HG03442 (cell line): ENCODE measurements at regions not wholly inside any gene's neighbourhood (a gene's known extent, or its start where the extent isn't known, plus 50 kb on each side); places are given as distances from the start of the nearest gene placed in this dataset.

Source experiments
- ATAC-seq: cut with Tn5 transposase; IDR thresholded peaks from one replicate; pipeline ENCODE4 v1.9.1; 2021; ENCODE audit warnings: mild to moderate bottlenecking, moderate library complexity; ENCODE audit not compliant: unreplicated experiment

- ATAC-seq: no peak
These were observed 255.9 kb downstream of the GABRG2 start for GRCh38 chr5:162323466-162323865.

DNA sequence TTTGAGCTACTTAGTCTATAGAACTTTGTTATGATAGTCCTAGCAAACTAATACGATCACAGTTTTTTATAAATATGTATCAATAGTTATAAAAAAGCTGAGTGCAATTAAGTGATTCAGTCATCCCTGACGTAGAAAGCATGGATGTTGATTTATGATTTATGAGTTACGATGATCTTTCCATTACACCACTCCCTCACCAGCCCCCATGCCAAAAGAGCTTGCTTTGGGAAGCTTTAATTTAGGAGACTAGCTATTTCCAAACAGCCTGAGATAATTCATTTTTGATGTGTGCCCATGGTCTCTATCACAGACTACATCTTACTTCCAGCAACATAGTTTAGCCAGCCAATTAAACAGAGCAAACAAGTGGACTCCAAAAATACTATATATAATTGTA is 256.8 kb downstream of the GABRG2 start:
- no peak for ATAC-seq

- no peak for ATAC-seq
These were observed 257.7 kb downstream of the GABRG2 start for GRCh38 chr5:162325143-162325727.

DNA sequence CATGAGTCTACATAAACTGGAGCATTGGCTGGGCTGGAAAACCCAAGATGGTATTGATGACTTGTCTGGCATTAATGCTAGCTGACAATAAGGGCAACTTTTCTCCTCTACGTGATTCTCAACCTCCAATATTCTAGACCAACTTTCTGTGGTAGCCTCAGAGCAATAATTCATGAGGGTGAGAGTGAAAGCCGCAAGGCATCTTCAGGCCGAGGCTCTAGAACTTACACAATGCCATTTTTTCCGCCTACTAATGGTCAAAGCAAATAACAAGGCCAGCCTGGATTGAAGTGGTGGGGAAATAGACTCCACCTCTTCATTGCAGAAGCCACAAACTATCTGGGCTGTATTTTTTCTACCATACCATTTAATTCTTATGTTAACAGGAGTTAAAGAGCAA is 267.4 kb downstream of the GABRG2 start:
- no peak for ATAC-seq

DNA sequence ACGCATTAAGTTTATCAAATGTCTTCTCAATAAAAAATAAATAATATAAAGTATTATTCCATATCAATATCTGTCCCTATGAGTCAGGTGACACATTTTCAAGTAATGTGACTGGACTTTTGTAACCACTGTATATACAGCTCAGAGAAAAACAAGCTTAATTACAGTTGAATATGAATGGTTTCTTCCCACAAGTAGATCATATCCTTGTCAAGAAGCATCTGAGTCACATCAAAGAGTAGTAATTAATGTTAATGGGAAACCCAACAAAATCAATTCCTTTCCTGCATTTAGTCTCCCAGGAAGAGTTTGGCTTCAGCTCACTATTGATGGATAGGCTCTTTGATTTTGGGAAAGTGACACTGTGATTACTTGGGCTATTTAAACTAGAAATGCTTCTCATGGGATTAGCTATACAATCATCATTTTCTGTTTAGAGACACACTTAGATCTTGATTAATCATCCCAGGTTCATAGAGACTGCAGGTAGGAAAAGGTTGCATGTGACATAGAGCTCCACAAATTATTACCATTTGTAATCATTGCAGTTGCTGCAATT is 292.9 kb downstream of the GABRG2 start:
- ATAC-seq: no peak

DNA sequence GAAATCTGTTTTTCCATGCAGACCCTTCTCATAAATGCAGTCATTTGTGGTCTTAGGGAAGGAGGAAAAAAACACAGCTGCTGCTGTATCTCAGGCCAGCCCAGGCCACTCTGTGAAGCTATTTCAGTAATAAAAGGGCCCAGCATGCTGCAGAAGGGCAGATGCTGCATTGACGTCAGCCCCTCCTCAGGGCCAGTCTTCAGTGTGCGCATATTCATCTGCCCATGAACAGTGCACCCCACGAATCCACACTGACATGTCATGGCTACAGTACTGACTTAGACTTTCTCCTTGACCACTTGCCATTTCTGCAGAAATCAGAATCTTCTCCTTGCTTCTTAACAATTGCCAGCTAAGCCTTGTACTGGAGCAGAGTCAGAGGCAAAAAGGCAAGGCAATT is 304.7 kb downstream of the GABRG2 start:
- no peak for ATAC-seq

- ATAC-seq: no peak
These were observed 310.3 kb downstream of the GABRG2 start for GRCh38 chr5:162377895-162378294.

- ATAC-seq: no peak
These were observed 315.3 kb downstream of the GABRG2 start for GRCh38 chr5:162382839-162383238.

- no peak for ATAC-seq
These were observed 316.7 kb downstream of the GABRG2 start for GRCh38 chr5:162384225-162384624.

- no peak for ATAC-seq
These were observed 324.3 kb downstream of the GABRG2 start for GRCh38 chr5:162391833-162392232.

DNA sequence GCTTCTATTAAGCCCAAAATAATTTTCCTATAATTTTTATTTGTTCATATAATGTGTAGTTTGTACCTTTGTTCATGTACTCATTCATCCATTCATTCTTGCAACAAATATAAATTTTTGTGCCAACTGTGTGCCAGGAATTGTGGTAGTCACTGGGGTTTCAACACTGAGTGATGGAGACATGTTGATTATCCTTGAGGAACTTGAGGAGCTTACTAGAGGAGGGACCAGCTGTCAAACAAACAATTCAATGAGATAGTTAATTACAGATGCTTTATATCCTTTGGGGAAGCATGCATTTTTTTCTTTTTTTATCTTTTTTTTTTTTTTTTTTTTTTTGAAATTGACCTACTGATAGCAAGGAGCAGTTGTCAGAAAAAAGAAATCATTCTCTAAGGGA is 324.8 kb downstream of the GABRG2 start:
- no peak for ATAC-seq

- no peak for ATAC-seq
These were observed 326.0 kb downstream of the GABRG2 start for GRCh38 chr5:162393534-162393933.

GRCh38 chr5:162407614-162408013 is 340.0 kb downstream of the GABRG2 start:
- no peak for ATAC-seq

DNA sequence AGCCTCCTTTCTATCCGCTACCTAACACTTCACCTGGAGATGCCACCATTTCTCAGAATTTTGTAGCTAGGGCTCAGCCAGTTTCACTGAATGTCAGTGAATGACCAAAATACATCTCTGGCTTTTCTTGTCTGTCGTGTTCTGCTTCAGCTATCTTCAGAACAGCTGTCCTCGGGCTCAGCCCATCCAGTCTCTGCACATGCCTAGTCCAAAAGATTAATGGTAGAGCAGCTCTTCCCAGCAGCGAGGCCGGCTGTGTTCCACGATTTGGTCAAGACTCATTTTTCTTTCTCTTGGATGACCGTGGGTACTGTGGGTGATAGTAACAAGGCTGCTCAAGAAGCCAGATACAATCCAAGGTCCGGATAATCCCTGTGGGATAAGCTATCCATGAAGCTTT is 342.8 kb downstream of the GABRG2 start:
- ATAC-seq: no peak

DNA sequence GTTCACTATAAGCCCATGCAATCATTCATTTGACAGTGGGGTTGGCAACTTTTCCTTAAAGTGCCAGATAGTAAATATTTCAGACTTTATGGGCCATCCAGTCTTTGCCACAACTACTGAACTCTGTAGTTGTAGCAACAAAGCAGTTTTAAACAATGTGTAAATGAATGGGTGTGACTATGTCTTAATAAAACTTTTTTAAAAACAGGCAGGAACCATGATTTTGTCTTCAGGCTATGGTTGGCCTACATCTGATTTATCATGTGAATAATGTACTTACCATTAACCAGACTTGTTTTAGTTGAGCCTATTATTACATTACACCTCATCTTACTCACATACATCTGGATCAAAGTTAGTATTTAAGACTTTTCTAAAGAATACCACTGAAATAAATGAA is 361.6 kb downstream of the GABRG2 start:
- ATAC-seq: no peak

DNA sequence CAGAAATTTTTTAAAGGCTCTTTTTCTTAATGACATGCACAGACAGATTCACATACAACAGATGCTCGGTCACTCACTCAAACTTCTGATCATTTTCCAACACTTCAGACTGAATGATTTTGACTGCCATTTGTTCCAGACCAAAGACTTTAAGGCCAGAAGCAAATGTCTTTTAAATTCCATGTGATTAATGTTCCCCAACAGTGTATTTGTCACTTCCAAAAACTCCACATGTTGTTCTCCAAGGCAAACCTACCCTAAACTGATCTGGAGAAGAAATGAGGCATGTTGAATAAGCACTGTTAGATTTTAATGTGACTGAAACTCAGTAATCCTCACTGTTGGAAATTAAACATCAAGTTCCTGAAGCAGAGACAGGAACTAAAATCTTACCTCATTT is 366.7 kb downstream of the GABRG2 start:
- ATAC-seq: no peak

GRCh38 chr5:162436055-162436454 is 368.5 kb downstream of the GABRG2 start:
- ATAC-seq: no peak

DNA sequence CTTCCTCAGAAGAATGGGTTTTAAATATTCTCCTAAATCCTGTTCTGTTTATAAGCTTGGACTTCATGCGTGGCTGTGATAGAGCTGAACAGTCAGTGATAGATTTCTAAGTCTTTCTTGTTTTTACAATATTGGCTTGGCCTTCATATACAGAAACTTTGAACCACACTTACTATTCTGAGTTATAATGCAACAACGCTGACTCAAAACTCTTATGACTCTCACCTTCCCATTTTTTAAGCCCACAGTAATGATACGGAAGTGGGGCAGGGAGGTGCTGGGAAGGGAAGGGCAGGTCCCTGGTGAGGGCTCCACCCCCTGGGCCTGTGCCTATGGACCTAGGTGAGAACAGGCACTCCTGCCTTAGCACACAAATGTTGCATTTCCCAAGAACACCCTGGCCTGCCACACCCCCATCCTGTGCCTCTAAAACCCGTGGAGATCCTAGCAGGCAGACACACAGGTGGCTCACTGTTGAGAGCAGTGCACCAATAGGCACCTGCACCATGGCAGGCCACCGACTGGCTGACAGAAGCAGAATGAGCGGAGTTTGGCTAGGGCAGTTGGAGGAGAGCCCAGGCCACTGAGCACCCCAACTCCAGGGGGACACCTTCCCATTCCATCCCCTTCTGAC is 376.7 kb downstream of the GABRG2 start:
- no peak for ATAC-seq

DNA sequence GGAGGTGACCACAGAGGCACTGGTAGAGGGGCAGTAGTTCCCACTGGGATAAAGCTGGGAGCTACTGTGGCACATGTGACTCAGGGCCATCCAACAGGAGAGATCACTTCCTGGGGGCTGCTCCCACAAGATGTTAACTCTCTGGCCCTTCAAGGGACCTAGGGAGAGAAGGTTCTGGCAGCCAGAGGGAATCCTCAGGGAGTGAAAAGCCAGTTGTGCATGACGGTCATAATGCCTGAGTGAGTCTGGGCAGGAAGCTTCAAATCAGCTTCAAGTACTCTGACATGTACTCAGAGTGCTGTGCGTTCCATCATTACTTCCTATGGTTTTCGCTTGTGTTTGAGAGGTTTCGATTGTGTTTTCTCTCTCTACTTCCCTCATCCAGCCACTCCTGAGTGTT is 388.5 kb downstream of the GABRG2 start:
- no peak for ATAC-seq

DNA sequence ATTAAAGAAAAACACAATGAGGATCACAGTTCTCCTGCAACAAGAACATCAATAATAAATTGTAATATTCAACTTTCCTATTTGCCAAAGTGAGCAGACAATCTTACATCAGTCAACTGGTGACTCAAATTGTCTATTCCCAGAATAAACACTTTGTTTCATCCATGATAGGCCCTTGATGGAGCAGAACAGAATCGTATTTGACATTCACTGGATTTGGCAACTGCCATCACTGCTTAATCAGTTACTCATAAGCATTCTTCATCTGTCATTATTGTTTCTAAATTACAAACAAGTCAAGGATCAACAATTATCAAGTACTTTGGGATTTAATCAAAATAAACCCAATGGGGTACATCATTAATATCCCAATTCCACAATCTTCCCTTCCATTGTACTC is 398.4 kb downstream of the GABRG2 start:
- ATAC-seq: no peak

- ATAC-seq: no peak
These were observed 405.6 kb downstream of the GABRG2 start for GRCh38 chr5:162473041-162473714.

DNA sequence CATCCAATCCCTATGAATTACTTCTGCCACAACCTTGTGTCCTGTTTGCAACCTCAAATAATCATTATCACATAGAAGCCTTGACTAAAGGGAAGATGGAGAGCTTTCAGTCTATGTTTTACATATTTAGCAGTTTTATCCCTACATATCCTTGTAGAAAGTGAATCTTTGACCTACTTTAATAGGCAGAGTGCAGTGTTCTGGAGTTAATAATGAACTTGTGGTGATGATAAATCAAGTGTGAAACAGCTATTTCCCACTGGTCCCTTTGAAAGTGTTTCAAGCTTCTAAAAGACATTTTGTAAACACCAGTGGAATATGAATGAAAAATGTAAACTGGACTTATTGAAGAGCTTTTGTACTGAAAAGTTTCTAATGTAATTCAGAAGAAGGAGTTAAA is 406.7 kb downstream of the GABRG2 start:
- no peak for ATAC-seq
